ENCODE measurements at regions not wholly inside any gene's neighbourhood (a gene's known extent, or its start where the extent isn't known, plus 50 kb on each side); places are given as distances from the start of the nearest gene placed in this dataset.

GRCh38 chr15:93716615-93717231, 514.6 kb upstream of the MCTP2 start:
- Histone ChIP-seq H3K36me3 (replicated peaks) (no peaks in the 10 kb centered on the region), H3K4me3 (ENCODE audit: low read depth, low read length) (no peak overlapping the region), H3K27ac (no peak overlapping the region), H3K27me3 (replicated peaks) (no peaks in the 10 kb centered on the region)
- no peak for TF ChIP-seq CTCF (IDR thresholded peaks at IDR 0.05; ENCODE audit: low read depth, low read length, missing control alignments)
- no peak for DNase-seq
- in situ Hi-C loops (cut with HindIII; ENCODE audit: low pct_ligation_motif_present, low sequenced_read_pairs): no loop called here

GRCh38 chr15:93709708-93710107, 521.7 kb upstream of the MCTP2 start:
- in situ Hi-C loops (cut with HindIII; ENCODE audit: low pct_ligation_motif_present, low sequenced_read_pairs): no loop called here
- H3K36me3 ChIP-seq (replicated peaks): no peaks in the 10 kb centered on the region
- no peaks in the 10 kb centered on the region for H3K27me3 ChIP-seq (replicated peaks)
- no peak overlapping the region for H3K27ac ChIP-seq
- H3K4me3 ChIP-seq (ENCODE audit: low read depth, low read length): no peak overlapping the region
- TF ChIP-seq CTCF (IDR thresholded peaks at IDR 0.05; ENCODE audit: low read depth, low read length, missing control alignments): no peak
- DNase-seq: no peak

DNA sequence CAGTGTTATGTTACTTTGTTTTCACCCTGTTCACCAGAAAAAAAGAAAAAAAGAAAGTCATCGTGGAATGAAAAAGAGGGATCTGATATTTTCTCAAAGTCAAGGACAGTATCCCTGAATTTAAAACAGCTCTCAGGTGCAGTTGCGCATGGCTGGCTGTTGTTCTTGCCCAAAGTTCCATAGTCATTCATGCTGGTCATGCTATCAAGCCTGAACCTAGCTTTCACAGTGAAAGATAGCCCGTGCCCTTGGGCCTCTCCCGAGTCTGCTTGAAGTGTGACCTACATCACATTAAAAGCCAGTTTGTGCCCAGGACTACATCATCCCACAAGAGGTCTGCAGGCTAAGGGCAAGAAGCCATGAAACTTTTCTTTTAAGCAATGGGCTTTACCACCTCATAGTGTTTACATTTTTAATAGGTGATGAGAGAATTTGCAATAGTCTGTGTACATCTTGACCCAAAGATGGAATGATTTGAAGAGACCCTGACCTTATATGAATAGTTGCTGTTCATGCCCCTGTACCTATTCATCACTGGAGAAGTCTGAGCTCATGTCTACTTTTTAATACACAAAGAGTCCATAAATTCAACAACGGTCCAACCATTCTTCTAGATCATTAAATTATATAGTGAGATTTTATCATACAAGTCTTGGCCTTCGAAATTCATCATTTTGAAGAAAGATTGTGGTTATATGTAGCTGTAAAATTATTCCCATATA, 522.5 kb upstream of the MCTP2 start:
- H3K27ac ChIP-seq: no peak overlapping the region
- TF ChIP-seq CTCF (IDR thresholded peaks at IDR 0.05; ENCODE audit: low read depth, low read length, missing control alignments): no peak
- no peak overlapping the region for H3K4me3 ChIP-seq (ENCODE audit: low read depth, low read length)
- no peak for DNase-seq
- H3K36me3 ChIP-seq (replicated peaks): no peaks in the 10 kb centered on the region
- in situ Hi-C loops (cut with HindIII; ENCODE audit: low pct_ligation_motif_present, low sequenced_read_pairs): no loop called here
- no peaks in the 10 kb centered on the region for H3K27me3 ChIP-seq (replicated peaks)

DNA sequence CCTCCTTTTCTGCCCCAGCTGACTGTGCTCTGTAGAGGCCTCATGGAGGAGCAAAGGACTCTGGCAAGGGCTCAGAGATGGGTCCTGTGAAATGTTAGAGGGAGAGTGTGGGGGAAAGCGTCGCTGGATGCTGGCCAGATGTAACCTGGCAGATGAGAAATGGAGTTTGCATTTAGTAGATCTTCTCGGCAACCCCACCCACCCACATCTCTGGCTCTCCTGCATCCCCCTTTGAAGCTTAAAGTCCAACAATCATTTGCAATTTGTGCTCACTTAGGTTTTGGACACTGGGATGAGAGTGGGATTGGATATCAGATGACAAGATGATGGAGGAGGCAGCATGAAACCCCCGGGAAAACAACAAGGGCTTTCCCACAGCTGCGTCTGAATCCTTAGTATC, 523.6 kb upstream of the MCTP2 start:
- Histone ChIP-seq H3K27me3 (replicated peaks) (no peaks in the 10 kb centered on the region), H3K27ac (no peak overlapping the region), H3K4me3 (ENCODE audit: low read depth, low read length) (no peak overlapping the region), H3K36me3 (replicated peaks) (no peaks in the 10 kb centered on the region)
- TF ChIP-seq CTCF (IDR thresholded peaks at IDR 0.05; ENCODE audit: low read depth, low read length, missing control alignments): no peak
- DNase-seq: no peak
- in situ Hi-C loops (cut with HindIII; ENCODE audit: low pct_ligation_motif_present, low sequenced_read_pairs): no loop called here

DNA sequence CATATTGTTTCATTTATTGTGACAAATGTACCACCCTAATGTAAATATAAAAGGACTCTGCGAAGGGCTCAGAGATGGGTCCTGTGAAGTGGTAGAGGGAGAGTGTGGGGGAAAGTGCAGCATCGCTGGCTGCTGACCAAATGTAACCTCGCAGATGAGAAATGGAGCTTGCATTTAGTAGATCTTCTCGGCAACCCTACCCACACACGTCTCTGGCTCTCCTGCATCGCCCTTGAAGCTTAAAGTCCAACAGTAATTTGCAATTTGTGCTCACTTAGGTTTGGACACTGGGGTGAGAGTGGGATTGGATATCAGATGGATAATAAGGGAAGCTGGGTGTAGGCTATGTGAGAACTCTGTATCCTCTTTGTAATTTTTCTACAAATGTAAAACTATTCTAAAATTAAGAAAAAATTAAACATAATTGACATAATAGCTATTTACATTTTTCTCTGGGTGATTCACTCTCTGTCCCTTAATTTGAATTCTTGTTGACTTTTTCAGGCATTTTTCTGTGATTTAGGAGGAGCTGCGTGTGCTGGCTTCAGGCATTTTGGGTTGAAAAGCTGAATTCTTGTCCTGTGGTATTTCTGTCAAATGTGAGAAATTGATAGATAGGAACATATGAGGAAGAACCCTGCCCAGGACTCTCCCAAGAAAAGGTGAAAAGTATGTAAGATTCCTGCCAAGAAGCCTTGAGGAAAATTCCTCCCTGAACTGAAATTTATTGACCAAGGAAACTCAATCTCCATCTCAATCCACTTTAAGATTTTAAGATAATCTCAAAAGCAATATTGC, 524.7 kb upstream of the MCTP2 start:
- Histone ChIP-seq H3K4me3 (ENCODE audit: low read depth, low read length) (no peak overlapping the region), H3K27ac (no peak overlapping the region), H3K27me3 (replicated peaks) (no peaks in the 10 kb centered on the region), H3K36me3 (replicated peaks) (no peaks in the 10 kb centered on the region)
- in situ Hi-C loops (cut with HindIII; ENCODE audit: low pct_ligation_motif_present, low sequenced_read_pairs): no loop called here
- TF ChIP-seq CTCF (IDR thresholded peaks at IDR 0.05; ENCODE audit: low read depth, low read length, missing control alignments): no peak
- DNase-seq: no peak

Measured in brain microvascular endothelial cell (primary cell).